ENCODE measurements at regions not wholly inside any gene's neighbourhood (a gene's known extent, or its start where the extent isn't known, plus 50 kb on each side); places are given as distances from the start of the nearest gene placed in this dataset.

DNA sequence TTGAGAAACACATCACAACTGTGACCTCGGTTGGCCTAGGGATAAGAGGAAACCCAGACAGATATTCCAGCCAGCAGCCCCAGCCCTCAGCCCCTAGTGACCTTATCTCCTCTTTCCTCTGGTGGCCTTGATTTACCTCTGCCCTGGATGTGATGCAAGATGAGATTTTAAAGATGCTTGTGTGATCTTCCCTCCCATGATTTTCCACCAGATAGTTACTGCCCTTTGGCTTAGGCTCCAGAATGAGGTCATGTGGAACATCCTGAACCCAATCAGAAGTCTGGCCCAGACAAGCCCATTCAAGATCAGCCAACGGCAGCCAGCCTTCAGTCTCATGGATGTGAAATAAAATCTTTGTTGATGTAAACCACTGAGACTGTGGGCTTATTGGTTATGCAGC lies 104.0 kb downstream of the BANF2 start:
- H3K4me1 ChIP-seq (ENCODE audit: control insufficient read depth, insufficient read depth, low read length) = no peaks in the 10 kb centered on the region
- H3K36me3 ChIP-seq (ENCODE audit: control insufficient read depth in 2 of 2, insufficient read depth in 1 of 2, low read length in 2 of 2) = no peaks in the 10 kb centered on the region
- ChIA-PET POLR2A (no interaction called here), CTCF (no interaction called here)
- H3K4me3 ChIP-seq (ENCODE audit: low read depth, low read length) = no peak overlapping the region
- no peak overlapping the region for H3K27ac ChIP-seq (ENCODE audit: extremely low read depth, low read depth, low read length)
- H3K9me3 ChIP-seq (ENCODE audit: control insufficient read depth, insufficient read depth, low read depth, low read length) = no peaks in the 10 kb centered on the region
- TF ChIP-seq ZNF521 (tag by site-specific recombination; IDR thresholded peaks at IDR 0.05) (no peak), FEZF1 (tag by site-specific recombination; IDR thresholded peaks at IDR 0.05) (no peak), ZNF624 (tag by site-specific recombination; IDR thresholded peaks at IDR 0.05) (no peak), ZNF324 (tag by site-specific recombination; IDR thresholded peaks at IDR 0.05) (no peak), ZNF830 (tag by site-specific recombination; IDR thresholded peaks at IDR 0.05; ENCODE audit: low read depth) (no peak), GLIS2 (tag by site-specific recombination; IDR thresholded peaks at IDR 0.05) (no peak), ZNF114 (tag by site-specific recombination; IDR thresholded peaks at IDR 0.05) (no peak), ZNF529 (tag by site-specific recombination; IDR thresholded peaks at IDR 0.05; ENCODE audit: insufficient replicate concordance) (no peak), ZFP69B (tag by site-specific recombination; IDR thresholded peaks at IDR 0.05) (no peak), ZNF19 (tag by site-specific recombination; IDR thresholded peaks at IDR 0.05; ENCODE audit: low read depth) (no peak), ZNF549 (tag by site-specific recombination; IDR thresholded peaks at IDR 0.05) (no peak), GLI4 (tag by site-specific recombination; IDR thresholded peaks at IDR 0.05) (no peak), ATF2 (tag by site-specific recombination; IDR thresholded peaks at IDR 0.05; ENCODE audit: low read depth) (no peak), KLF17 (tag by site-specific recombination; IDR thresholded peaks at IDR 0.05) (no peak), PATZ1 (tag by site-specific recombination; IDR thresholded peaks at IDR 0.05) (no peak), ZNF785 (tag by site-specific recombination; IDR thresholded peaks at IDR 0.05) (no peak), ZNF513 (tag by site-specific recombination; IDR thresholded peaks at IDR 0.05) (no peak), ZNF560 (tag by site-specific recombination; IDR thresholded peaks at IDR 0.05; ENCODE audit: borderline replicate concordance) (no peak)

GRCh38 chr20:17799575-17800227 lies 99.9 kb downstream of the BANF2 start:
- POLR2A ChIA-PET = no interaction called here
- CTCF ChIA-PET = no interaction called here
- no peak for TF ChIP-seq ZNF23 (tag by site-specific recombination; IDR thresholded peaks at IDR 0.05; ENCODE audit: borderline replicate concordance)
- TF ChIP-seq, protein P1, sequence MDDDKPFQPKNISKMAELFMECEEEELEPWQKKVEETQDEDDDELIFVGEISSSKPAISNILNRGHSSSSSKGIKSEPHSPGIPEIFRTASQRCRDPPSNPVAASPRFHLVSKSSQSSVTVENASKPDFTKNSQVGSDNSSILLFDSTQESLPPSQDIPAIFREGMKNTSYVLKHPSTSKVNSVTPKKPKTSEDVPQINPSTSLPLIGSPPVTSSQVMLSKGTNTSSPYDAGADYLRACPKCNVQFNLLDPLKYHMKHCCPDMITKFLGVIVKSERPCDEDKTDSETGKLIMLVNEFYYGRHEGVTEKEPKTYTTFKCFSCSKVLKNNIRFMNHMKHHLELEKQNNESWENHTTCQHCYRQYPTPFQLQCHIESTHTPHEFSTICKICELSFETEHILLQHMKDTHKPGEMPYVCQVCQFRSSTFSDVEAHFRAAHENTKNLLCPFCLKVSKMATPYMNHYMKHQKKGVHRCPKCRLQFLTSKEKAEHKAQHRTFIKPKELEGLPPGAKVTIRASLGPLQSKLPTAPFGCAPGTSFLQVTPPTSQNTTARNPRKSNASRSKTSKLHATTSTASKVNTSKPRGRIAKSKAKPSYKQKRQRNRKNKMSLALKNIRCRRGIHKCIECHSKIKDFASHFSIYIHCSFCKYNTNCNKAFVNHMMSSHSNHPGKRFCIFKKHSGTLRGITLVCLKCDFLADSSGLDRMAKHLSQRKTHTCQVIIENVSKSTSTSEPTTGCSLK (tag by site-specific recombination; IDR thresholded peaks at IDR 0.05) = no peak
- TF ChIP-seq ZFP37 (tag by site-specific recombination; IDR thresholded peaks at IDR 0.05) = no peak
- TF ChIP-seq ZNF621 (tag by site-specific recombination; IDR thresholded peaks at IDR 0.05) = no peak
- no peak for TF ChIP-seq ZNF610 (tag by site-specific recombination; IDR thresholded peaks at IDR 0.05; ENCODE audit: borderline replicate concordance)
- no peak for TF ChIP-seq PRDM4 (tag by site-specific recombination; IDR thresholded peaks at IDR 0.05)
- TF ChIP-seq SP7 (tag by site-specific recombination; IDR thresholded peaks at IDR 0.05) = no peak

More at GRCh38 chr20:17799575-17800227, 99.9 kb downstream of the BANF2 start:
- Histone ChIP-seq H3K9me3 (ENCODE audit: control insufficient read depth, insufficient read depth, low read depth, low read length) (no peaks in the 10 kb centered on the region), H3K27ac (ENCODE audit: extremely low read depth, low read depth, low read length) (no peak overlapping the region), H3K4me1 (ENCODE audit: control insufficient read depth, insufficient read depth, low read length) (no peaks in the 10 kb centered on the region), H3K36me3 (ENCODE audit: control insufficient read depth in 2 of 2, insufficient read depth in 1 of 2, low read length in 2 of 2) (no peaks in the 10 kb centered on the region), H3K4me3 (ENCODE audit: low read depth, low read length) (no peak overlapping the region)

Data from HEK293 (cell line).